ENCODE measurements at regions not wholly inside any gene's neighbourhood (a gene's known extent, or its start where the extent isn't known, plus 50 kb on each side); places are given as distances from the start of the nearest gene placed in this dataset.

GRCh38 chr4:18981234-18981615 is 959.7 kb upstream of the LCORL start:
- Histone ChIP-seq H3K27ac (ENCODE audit: insufficient read depth, low read depth, low read length) (no peak overlapping the region), H3K4me3 (replicated peaks in 1 of 3; ENCODE audit: insufficient read depth in 1 of 3, low read depth in 1 of 3, low read length in 3 of 3) (no peak overlapping the region), H3K9ac (replicated peaks; ENCODE audit: extremely low read depth, insufficient read depth, low read length) (no peak overlapping the region), H3K9me1 (replicated peaks; ENCODE audit: control insufficient read depth, extremely low read depth, insufficient read depth, low read length) (no peaks in the 10 kb centered on the region), H3K27me3 (ENCODE audit: control insufficient read depth in 2 of 2, insufficient read depth in 2 of 2, low read length in 2 of 2) (no peaks in the 10 kb centered on the region), H3K79me2 (ENCODE audit: control insufficient read depth, insufficient read depth, low read length) (no peaks in the 10 kb centered on the region), H3K9me3 (replicated peaks; ENCODE audit: control insufficient read depth, insufficient read depth, low read length) (no peaks in the 10 kb centered on the region), H3K36me3 (ENCODE audit: control insufficient read depth in 2 of 2, extremely low read depth in 1 of 2, insufficient read depth in 2 of 2, low read length in 2 of 2) (no peaks in the 10 kb centered on the region), H3K4me2 (ENCODE audit: insufficient read depth, low read length) (no peak overlapping the region), H4K20me1 (replicated peaks; ENCODE audit: control insufficient read depth, extremely low read depth, insufficient read depth, low read length) (no peaks in the 10 kb centered on the region), H3K4me1 (ENCODE audit: control insufficient read depth, extremely low read depth, insufficient read depth, low read length) (no peaks in the 10 kb centered on the region), H2AFZ (ENCODE audit: low read depth, low read length) (no peak overlapping the region)
- CTCF ChIA-PET, result no interaction called here
- intact Hi-C loops (cut with micrococcal nuclease) (no loop called here), dilution Hi-C loops (cut with MboI; ENCODE audit: extremely low pct_ligation_motif_present, low sequenced_read_pairs) (no loop called here)
- POLR2A ChIA-PET, result no interaction called here
- TF ChIP-seq MYC (IDR thresholded peaks at IDR 0.05; ENCODE audit: low read depth, low read length), result no peak
- TF ChIP-seq JUN (IDR thresholded peaks at IDR 0.05; ENCODE audit: borderline replicate concordance, insufficient read depth, insufficient read length, low read depth), result no peak
- TF ChIP-seq EZH2 (IDR thresholded peaks at IDR 0.05; ENCODE audit: borderline replicate concordance, low read depth, low read length, severe bottlenecking), result no peak
- no peak for TF ChIP-seq GATA2 (IDR thresholded peaks at IDR 0.05; ENCODE audit: insufficient read depth, insufficient read length, low read depth, low read length)
- TF ChIP-seq FOS (IDR thresholded peaks at IDR 0.05; ENCODE audit: borderline replicate concordance, insufficient read depth, low read length), result no peak
- TF ChIP-seq, protein P1, sequence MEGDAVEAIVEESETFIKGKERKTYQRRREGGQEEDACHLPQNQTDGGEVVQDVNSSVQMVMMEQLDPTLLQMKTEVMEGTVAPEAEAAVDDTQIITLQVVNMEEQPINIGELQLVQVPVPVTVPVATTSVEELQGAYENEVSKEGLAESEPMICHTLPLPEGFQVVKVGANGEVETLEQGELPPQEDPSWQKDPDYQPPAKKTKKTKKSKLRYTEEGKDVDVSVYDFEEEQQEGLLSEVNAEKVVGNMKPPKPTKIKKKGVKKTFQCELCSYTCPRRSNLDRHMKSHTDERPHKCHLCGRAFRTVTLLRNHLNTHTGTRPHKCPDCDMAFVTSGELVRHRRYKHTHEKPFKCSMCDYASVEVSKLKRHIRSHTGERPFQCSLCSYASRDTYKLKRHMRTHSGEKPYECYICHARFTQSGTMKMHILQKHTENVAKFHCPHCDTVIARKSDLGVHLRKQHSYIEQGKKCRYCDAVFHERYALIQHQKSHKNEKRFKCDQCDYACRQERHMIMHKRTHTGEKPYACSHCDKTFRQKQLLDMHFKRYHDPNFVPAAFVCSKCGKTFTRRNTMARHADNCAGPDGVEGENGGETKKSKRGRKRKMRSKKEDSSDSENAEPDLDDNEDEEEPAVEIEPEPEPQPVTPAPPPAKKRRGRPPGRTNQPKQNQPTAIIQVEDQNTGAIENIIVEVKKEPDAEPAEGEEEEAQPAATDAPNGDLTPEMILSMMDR (IDR thresholded peaks at IDR 0.05; ENCODE audit: extremely low read depth in 1 of 2, insufficient read depth in 1 of 2, low read depth in 1 of 2, low read length in 2 of 2), result no peak
- TF ChIP-seq, protein P2, sequence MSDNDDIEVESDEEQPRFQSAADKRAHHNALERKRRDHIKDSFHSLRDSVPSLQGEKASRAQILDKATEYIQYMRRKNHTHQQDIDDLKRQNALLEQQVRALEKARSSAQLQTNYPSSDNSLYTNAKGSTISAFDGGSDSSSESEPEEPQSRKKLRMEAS (IDR thresholded peaks at IDR 0.05; ENCODE audit: insufficient read depth, insufficient read length), result no peak
- TF ChIP-seq POLR2A (IDR thresholded peaks at IDR 0.05; ENCODE audit: low read depth, low read length), result no peak
- no peak for TF ChIP-seq POLR2AphosphoS5 (IDR thresholded peaks at IDR 0.05; ENCODE audit: insufficient read depth, low read depth, low read length)
- no TSS peak for BruUV-seq (replicated peaks)
- DNase-seq (ENCODE audit: low read depth, low spot score), result no peak
- FAIRE-seq, result no peak

Measured in endothelial cell of umbilical vein (primary cell).